Muscle layer of colon (tissue), 2 donors: ENCODE measurements at regions not wholly inside any gene's neighbourhood (a gene's known extent, or its start where the extent isn't known, plus 50 kb on each side); places are given as distances from the start of the nearest gene placed in this dataset.

ENCODE experiments used
- H3K27ac ChIP-seq: one replicate; pipeline ENCODE4 v1.7.0; 2013; ENCODE audit warnings: low read depth, mild to moderate bottlenecking, low read length, moderate library complexity
- H3K27me3 ChIP-seq, 2 donors: one replicate each; pipeline ENCODE4 v1.7.0; 2013; ENCODE audit warnings: low read length in 2 of 2, mild to moderate bottlenecking in 2 of 2; ENCODE audit not compliant: insufficient read depth in 2 of 2, control insufficient read depth in 1 of 2
- H3K36me3 ChIP-seq: one replicate; pipeline ENCODE4 v1.7.0; 2013; ENCODE audit warnings: mild to moderate bottlenecking, low read length; ENCODE audit not compliant: insufficient read depth
- H3K4me1 ChIP-seq: one replicate; pipeline ENCODE4 v1.7.0; 2013; ENCODE audit warnings: mild to moderate bottlenecking, low read length; ENCODE audit not compliant: insufficient read depth
- H3K4me3 ChIP-seq, 2 donors: one replicate each; pipeline ENCODE4 v1.7.0; 2013; ENCODE audit warnings: low read length in 2 of 2, low read depth in 1 of 2, mild to moderate bottlenecking in 1 of 2, moderate library complexity in 1 of 2
- H3K9ac ChIP-seq: one replicate; pipeline ENCODE4 v1.7.0; 2013; ENCODE audit warnings: low read length
- H3K9me3 ChIP-seq: one replicate; pipeline ENCODE4 v1.7.0; 2013; ENCODE audit warnings: mild to moderate bottlenecking, low read length
- donor health status: abdominal sarcoma.
- donor health status: Adenocarcinoma of cecum.

GRCh38 chr12:98182821-98183220 lies 332.6 kb upstream of the TMPO start:
- H3K4me3 ChIP-seq, result no peak overlapping the region
- no peak overlapping the region for H3K9ac ChIP-seq
- H3K27me3 ChIP-seq, result no peaks in the 10 kb centered on the region
- H3K4me1 ChIP-seq, result no peaks in the 10 kb centered on the region
- H3K27ac ChIP-seq, result no peak overlapping the region
- H3K9me3 ChIP-seq, result no peaks in the 10 kb centered on the region
- H3K36me3 ChIP-seq, result no peaks in the 10 kb centered on the region

GRCh38 chr12:98185606-98186005 lies 329.8 kb upstream of the TMPO start:
- no peaks in the 10 kb centered on the region for H3K9me3 ChIP-seq

DNA sequence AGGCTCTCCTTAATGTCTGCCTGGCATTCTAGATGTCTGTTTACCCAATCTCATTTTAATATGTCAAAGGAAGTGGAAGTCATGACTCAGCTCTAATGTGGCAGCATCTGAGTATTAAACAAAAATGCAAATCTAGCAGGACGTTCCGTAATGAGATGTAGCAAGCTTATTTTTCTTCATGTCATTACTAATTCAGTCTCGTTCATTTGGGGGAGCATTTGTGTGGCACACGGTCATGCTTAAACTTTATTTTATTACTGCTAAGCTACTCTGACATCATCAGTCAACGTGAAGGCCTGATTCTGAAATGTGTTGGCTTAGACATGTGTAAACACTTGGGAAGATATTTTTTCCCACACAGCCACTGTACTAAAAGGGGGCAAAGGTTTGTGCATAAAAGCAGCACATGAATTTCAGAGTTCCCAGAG lies 326.7 kb upstream of the TMPO start:
- Histone ChIP-seq H3K9ac (no peak overlapping the region), H3K36me3 (no peaks in the 10 kb centered on the region), H3K4me1 (no peaks in the 10 kb centered on the region), H3K4me3 (no peak overlapping the region), H3K9me3 (no peaks in the 10 kb centered on the region), H3K27me3 (no peaks in the 10 kb centered on the region), H3K27ac (no peak overlapping the region)

More at GRCh38 chr12:98185606-98186005, 329.8 kb upstream of the TMPO start:
- no peak overlapping the region for H3K9ac ChIP-seq
- H3K4me3 ChIP-seq, result no peak overlapping the region
- H3K27ac ChIP-seq, result no peak overlapping the region
- H3K36me3 ChIP-seq, result no peaks in the 10 kb centered on the region
- H3K27me3 ChIP-seq, result no peaks in the 10 kb centered on the region
- H3K4me1 ChIP-seq, result no peaks in the 10 kb centered on the region

- Histone ChIP-seq H3K27ac (no peak overlapping the region), H3K36me3 (no peaks in the 10 kb centered on the region), H3K9me3 (no peaks in the 10 kb centered on the region), H3K27me3 (no peaks in the 10 kb centered on the region), H3K4me1 (no peaks in the 10 kb centered on the region), H3K9ac (no peak overlapping the region), H3K4me3 (no peak overlapping the region)
Measured at GRCh38 chr12:98194591-98194990, 320.8 kb upstream of the TMPO start.

DNA sequence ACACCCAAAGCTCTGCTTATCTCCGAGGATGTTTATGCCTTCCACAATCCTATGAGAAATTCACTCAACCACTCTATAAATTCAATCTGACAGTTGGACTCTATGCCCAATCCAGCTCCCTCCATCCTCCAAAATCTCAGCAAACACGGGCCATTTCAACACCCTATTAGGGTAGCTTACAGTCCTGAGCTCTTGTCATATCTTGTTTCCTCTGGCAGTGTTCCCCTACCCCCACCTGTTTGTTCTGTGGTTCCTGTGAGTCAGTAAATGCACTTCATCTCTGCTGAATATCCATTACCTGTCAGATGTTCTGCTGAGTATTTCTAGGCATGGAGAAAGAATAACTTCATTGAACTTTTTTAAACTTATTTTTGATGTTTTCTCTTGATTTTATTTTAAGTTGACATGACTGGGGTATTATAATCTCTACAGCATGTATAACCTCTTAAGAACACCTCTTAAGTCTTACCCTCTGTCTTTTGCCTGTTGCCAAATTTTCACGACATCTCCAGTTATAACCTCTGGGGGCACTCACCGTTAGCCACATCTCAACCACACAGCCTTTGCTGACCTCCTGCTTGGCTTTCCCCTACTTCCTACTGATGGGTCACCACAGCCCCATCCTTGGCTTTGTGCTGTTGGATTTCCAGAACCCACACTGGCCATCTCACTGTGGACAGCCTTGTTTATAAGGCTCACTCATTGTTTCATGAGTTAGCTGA lies 317.0 kb upstream of the TMPO start:
- H3K4me1 ChIP-seq, result no peaks in the 10 kb centered on the region
- H3K27ac ChIP-seq, result no peak overlapping the region
- no peaks in the 10 kb centered on the region for H3K9me3 ChIP-seq
- H3K9ac ChIP-seq, result no peak overlapping the region
- H3K4me3 ChIP-seq, result no peak overlapping the region
- no peaks in the 10 kb centered on the region for H3K27me3 ChIP-seq
- no peaks in the 10 kb centered on the region for H3K36me3 ChIP-seq

GRCh38 chr12:98208816-98209215 lies 306.6 kb upstream of the TMPO start:
- Histone ChIP-seq H3K9me3 (no peaks in the 10 kb centered on the region), H3K4me1 (no peaks in the 10 kb centered on the region), H3K27ac (no peak overlapping the region), H3K9ac (no peak overlapping the region), H3K4me3 (no peak overlapping the region), H3K27me3 (no peaks in the 10 kb centered on the region), H3K36me3 (no peaks in the 10 kb centered on the region)

DNA sequence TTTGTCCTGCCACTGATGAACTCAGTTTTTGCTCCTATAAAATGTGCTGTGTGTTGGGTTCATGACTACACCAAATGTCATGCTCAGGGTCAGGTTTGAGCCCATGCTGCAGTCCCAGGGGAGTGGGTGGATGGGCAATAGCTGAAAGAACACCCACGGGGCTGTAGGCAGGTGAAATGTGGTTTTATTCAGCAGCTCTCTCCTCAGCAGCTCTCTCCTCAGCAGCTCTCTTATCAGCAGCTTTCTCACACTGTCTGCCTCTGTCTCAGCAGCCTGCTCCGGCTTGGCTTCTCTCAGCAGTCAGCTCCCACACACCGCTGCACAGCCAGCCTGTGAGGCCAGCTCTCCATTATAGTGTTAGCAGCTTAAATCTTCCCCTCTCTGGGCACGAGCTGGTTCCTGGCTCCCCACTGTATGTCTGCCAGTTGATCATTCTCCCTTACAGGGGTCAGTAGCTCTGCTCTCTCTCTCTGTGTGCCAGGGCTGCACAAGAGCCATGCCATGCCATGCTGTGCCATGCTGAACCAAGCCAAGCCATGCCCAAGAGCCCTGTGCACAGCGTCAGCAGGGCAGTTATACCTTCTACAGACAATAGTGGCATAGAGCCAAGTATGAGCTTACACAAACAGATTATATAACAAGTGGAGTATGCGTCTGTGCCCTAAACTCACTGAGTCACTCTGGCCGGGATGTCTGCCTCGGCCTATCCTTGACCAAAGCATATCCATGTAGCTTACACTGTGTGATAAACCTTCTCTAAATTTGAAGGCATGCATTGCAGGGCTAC lies 303.3 kb upstream of the TMPO start:
- no peaks in the 10 kb centered on the region for H3K36me3 ChIP-seq
- H3K9ac ChIP-seq, result no peak overlapping the region
- no peak overlapping the region for H3K4me3 ChIP-seq
- no peaks in the 10 kb centered on the region for H3K4me1 ChIP-seq
- no peak overlapping the region for H3K27ac ChIP-seq
- H3K27me3 ChIP-seq, result no peaks in the 10 kb centered on the region
- H3K9me3 ChIP-seq, result no peaks in the 10 kb centered on the region

DNA sequence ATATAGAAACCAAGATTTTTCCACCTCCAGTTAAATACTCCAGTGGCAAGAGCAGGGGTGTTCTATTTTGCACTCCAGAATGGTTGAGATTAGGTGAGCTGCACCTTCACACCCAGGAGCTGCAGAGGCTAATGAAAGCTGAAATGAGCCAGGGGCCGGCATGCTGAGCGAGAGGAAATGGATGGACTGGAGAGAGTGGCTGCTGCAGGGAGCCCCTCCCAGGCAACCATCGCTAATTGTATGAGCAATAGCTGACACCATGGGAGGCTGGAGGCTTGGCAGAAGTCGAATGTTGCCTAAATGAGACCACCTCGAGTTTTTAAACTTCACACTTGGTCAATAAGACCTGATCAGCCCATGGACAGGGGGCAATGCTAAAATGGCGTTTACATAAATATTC lies 301.8 kb upstream of the TMPO start:
- no peaks in the 10 kb centered on the region for H3K4me1 ChIP-seq
- no peak overlapping the region for H3K4me3 ChIP-seq
- no peak overlapping the region for H3K9ac ChIP-seq
- H3K36me3 ChIP-seq, result no peaks in the 10 kb centered on the region
- no peaks in the 10 kb centered on the region for H3K9me3 ChIP-seq
- H3K27me3 ChIP-seq, result no peaks in the 10 kb centered on the region
- H3K27ac ChIP-seq, result no peak overlapping the region

DNA sequence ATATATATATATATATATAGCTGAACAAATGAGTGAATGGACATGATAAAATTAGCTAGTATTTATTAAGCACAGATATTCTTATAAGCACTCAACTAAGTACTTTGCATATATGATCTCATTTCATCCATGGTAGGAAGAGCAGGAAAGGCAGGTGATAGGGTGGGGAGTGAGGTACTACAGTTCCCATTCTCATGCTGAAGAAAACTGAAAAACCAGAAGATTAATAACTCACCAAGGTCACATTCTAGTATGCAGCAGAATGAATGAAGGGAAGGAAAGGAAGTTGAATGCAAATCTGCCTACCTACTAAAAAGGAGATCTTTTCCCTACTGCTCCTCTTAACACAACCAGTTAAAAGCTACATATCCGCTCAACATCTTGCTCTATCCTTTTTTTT lies 298.1 kb upstream of the TMPO start:
- no peaks in the 10 kb centered on the region for H3K27me3 ChIP-seq
- no peaks in the 10 kb centered on the region for H3K9me3 ChIP-seq

GRCh38 chr12:98220636-98221035 lies 294.8 kb upstream of the TMPO start:
- Histone ChIP-seq H3K27me3 (no peaks in the 10 kb centered on the region), H3K36me3 (no peaks in the 10 kb centered on the region), H3K4me1 (no peaks in the 10 kb centered on the region), H3K9ac (no peak overlapping the region), H3K4me3 (no peak overlapping the region), H3K9me3 (no peaks in the 10 kb centered on the region), H3K27ac (no peak overlapping the region)

More for the DNA sequence above, 298.1 kb upstream of the TMPO start:
- Histone ChIP-seq H3K4me3 (no peak overlapping the region), H3K9ac (no peak overlapping the region), H3K4me1 (no peaks in the 10 kb centered on the region), H3K27ac (no peak overlapping the region), H3K36me3 (no peaks in the 10 kb centered on the region)

DNA sequence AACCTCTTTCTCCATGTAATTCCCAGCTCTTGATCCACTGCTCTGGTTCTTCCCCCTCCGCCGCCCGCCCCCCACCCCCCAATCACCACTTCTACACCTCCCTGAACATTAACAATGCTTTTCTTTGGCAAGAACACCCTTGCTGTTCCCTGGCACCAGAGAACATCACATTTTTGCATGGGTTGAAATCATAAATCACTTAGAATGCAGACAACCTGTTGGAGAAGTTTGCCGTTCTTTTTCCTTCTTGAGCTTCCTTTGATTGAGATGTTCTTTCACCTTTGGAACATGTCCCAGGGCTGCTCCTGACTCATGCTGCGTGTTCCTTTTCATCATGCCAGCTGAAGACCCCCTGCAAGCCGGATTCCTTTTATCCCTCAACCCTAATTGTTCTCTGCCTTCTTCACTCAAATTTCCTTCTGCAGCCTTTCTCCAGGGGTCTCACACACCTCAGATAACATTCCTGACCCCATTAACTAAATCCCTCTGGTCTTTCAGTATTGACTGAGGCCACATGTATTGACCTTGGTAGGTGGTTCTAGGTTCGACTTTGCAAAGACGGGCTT lies 294.1 kb upstream of the TMPO start:
- H3K36me3 ChIP-seq, result no peaks in the 10 kb centered on the region
- H3K9me3 ChIP-seq, result no peaks in the 10 kb centered on the region
- H3K27ac ChIP-seq, result no peak overlapping the region
- no peaks in the 10 kb centered on the region for H3K27me3 ChIP-seq
- H3K4me1 ChIP-seq, result no peaks in the 10 kb centered on the region
- no peak overlapping the region for H3K4me3 ChIP-seq
- no peak overlapping the region for H3K9ac ChIP-seq
